NCI-H774 (cell line): ENCODE measurements at regions not wholly inside any gene's neighbourhood (a gene's known extent, or its start where the extent isn't known, plus 50 kb on each side); places are given as distances from the start of the nearest gene placed in this dataset.

Source experiments
- DNase-seq: peaks from one replicate; lab custom pipeline; 2025; lab: John Stamatoyannopoulos, UW

GRCh38 chr20:11041396-11041795, 367.6 kb upstream of the JAG1 start:
- no peak for DNase-seq

DNA sequence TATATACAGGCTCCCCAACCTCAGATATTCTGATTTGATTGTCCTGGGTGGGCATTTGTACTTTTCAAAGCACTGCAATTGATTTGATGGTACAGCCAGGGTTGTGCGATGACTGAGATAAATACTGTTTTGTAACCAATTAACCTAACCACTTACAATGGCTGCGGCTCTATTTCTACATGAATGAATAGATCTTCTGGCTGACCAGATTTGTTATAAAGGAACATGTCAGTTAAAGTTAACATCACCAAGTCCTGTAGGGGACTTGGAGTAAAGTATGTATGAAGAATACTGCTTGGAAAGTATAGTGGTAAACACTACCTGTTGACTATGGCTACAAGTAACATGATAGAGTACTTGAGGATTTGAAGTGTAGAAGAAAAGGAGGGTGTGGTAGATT, 369.2 kb upstream of the JAG1 start:
- DNase-seq, result no peak

DNA sequence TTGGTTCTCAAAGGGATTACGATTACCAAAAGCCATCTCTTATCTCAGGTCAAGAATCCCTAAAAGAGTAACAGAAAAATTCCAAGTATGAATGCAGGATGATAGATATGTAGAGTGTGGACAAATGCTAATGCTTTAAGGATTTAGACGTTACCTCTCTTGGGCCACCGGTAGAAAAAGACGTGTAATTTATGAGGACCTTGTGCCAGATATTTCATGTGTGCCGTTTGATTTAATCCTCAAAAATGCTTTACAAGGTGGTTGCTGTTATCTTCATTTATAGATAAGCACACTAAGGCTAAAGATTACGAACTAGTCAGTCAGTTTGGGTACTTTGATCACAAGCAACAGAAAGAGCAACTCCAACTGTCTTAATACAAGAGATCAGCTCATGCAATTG, 370.8 kb upstream of the JAG1 start:
- no peak for DNase-seq

DNA sequence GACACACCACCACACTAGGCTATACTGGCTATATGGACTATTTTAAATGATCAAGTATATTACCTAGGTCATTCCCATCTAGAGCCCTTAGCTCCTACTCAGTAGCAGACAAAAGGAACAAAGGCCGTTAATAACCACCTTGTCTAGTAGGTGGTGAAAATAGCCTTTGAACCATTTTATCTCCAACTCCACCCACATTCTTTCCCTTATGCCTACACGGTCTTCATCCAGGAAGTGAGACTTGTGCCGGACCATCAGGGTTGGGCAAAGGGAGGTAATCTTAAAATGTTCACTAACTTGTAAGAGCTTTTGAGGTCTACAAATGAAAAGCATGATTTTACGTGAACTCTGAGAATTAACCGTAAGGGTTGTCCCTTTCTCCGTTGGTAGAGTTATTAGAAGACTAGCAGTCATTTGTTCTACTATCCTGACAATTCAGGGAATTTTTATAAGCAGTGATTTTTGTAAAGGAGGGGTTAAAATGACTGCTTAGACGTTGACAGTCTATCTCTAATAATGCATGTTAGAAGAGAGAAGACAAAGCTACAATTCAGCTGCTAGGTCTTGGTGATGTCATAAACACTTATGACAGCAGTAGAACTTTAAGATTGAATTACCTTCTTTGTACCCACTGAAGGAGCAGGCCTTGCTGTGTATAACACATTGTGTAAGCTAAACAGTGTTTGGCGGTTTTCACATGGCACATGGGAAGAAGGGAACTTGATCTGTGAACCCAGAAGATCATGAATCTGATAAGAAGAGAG, 371.8 kb upstream of the JAG1 start:
- DNase-seq, result no peak

DNA sequence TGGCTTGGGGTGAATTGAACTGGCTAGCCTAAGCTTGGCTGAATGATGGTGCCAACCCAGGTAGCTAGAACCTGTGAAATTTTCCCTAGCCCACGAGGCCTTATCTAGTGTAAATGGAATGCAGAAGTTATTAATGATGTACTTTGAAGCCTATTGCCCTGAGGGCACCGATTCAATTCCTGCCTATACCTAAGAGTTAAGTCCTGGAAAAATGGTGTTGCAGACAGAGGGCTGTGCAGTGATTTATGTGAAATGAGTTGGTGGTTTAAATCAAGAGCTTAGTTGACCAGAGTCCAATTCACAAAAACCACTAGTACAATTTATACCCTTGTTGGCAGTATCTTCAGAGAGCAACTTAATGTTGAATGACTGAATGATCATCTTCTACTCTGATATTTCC, 373.8 kb upstream of the JAG1 start:
- DNase-seq, result no peak

DNA sequence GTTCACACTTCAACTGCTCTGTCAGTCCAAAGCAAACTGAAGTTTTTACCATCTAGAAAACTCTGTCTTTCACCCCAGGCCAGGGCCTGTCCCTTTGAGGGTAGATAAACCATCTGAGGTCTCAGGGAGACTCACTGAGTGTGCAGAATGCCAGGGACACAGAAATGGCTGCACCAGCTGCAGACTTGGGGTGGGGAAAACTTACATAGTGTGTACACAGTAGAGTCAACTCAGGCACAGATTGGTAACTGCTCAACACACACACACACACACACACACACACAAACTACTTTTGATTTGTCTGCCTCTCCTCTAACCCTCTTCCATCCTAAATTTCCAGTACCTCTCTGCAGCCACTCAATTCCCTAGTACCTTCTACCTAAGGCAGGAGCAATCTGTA, 374.9 kb upstream of the JAG1 start:
- no peak for DNase-seq

DNA sequence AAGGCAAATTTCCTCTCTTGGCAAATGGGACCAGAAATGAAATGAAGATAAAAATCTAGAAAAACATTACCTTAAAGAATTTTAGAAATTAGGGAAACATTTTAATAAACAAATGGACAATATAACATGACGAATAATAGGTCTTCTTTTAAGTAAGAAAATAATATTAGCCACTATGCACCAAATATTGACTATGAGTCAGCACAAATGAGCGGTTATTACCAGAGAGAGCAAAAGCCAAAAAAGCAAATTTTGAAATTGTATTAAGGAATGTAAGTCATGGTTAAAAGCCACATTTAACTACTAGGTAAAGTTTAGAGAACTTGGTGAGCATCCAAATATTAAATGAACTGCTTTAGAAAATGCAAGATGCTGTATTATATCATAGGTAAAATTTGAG, 376.6 kb upstream of the JAG1 start:
- DNase-seq, result no peak

- no peak for DNase-seq
Observed at GRCh38 chr20:11051136-11051535, 377.3 kb upstream of the JAG1 start.

- no peak for DNase-seq
Observed at GRCh38 chr20:11053310-11053709, 379.5 kb upstream of the JAG1 start.

DNA sequence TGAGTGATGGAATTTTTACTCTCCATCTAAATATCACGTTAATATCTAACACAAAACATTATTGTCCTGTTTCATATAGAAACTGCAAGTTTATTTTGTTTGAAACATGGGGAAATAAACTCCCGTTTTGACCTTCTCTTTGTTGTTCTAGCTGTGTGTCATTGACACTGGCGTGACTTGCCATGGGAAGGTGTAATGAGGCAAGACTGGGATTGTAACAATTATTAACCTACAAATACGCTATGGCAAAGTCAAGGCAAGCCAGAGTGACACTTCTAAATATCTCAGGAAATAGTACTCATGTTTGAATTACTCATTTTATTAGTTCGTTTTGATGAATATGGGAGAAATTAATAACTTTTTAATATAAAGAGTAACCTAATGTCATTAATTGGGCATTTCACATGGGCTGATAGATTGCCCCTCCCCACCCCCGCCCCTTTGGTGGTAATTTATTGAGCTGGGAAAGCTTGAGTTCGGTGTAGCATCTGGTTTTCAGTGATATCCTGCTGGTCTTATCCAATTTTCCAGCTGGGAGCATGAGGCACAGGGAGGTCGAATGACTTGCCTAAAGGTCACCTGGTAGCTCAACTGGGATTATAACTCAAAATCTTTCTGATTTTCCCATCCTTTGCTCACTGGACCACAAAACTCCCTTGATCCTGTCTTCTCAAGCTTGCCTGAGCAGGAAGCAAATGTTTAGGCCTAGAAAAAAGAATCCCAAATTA, 380.6 kb upstream of the JAG1 start:
- no peak for DNase-seq

GRCh38 chr20:11056414-11056813, 382.6 kb upstream of the JAG1 start:
- DNase-seq, result no peak

GRCh38 chr20:11057624-11058023, 383.8 kb upstream of the JAG1 start:
- no peak for DNase-seq

DNA sequence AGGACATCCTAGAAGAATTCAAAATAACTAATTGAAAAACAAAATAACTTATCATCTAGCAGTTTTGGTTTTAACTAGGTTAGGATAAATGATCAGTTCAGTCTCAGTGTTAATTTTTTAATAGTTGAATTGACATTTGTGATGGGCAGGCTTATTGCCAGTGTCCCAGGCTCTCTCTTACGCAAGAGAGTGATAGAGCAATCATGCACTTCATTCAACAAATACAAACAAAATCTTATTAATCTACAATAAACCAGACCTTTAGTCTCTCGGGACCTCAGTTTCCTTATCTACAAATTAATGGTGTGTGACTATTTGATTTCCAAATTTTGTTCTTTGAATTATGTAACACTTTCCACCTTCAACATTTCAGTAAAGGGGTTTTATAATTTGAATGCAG, 385.9 kb upstream of the JAG1 start:
- DNase-seq, result no peak

GRCh38 chr20:11060423-11061185, 386.8 kb upstream of the JAG1 start:
- no peak for DNase-seq

- no peak for DNase-seq
Observed at GRCh38 chr20:11063444-11063843, 389.6 kb upstream of the JAG1 start.

- no peak for DNase-seq
Observed at GRCh38 chr20:11064946-11065345, 391.1 kb upstream of the JAG1 start.

- no peak for DNase-seq
Observed at GRCh38 chr20:11067359-11067758, 393.6 kb upstream of the JAG1 start.

DNA sequence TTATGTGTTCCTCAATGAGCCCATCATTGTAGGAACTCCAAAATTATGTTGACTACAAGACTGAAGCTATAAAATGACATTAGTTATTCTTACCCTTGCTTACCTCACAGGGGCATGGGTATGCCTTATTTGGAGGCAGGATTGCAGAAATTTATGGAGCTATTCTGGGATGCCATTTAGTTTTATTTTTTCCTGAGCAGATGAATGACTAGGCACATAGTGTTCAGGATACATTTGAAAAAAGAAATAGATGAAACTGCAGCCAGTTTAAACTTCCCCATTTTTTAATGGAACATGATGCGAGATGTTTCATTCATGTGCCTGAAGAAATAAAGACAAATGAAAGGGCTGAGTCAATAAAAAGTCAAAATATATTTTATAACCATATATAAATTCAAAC, 399.2 kb upstream of the JAG1 start:
- no peak for DNase-seq

GRCh38 chr20:11076434-11077105, 402.8 kb upstream of the JAG1 start:
- DNase-seq, result no peak

GRCh38 chr20:11077226-11077625, 403.4 kb upstream of the JAG1 start:
- DNase-seq, result no peak

GRCh38 chr20:11080010-11080409, 406.2 kb upstream of the JAG1 start:
- DNase-seq, result no peak

GRCh38 chr20:11080781-11081377, 407.1 kb upstream of the JAG1 start:
- no peak for DNase-seq
